WTC11 (cell line): ENCODE measurements at regions not wholly inside any gene's neighbourhood (a gene's known extent, or its start where the extent isn't known, plus 50 kb on each side); places are given as distances from the start of the nearest gene placed in this dataset.

Source experiments
- ATAC-seq: fragments of 200-7000 bp; cut with Tn5 transposase; 2 replicates; pipeline ENCODE4 v1.10.0; 2021; ENCODE audit warnings: mild to moderate bottlenecking, moderate library complexity
- CTCF ChIA-PET: fragments of 300-600 bp; sonication (Branson Sonifier 250); formaldehyde crosslinking; loops from one replicate; lab custom pipeline; 2021; ENCODE audit warnings: antibody characterized with exemption; lab: Charles Lee
- POLR2A ChIA-PET: fragments of 350-600 bp; sonication (Branson Sonifier 250); formaldehyde crosslinking; loops from one replicate; lab custom pipeline; 2021; ENCODE audit warnings: antibody characterized with exemption; lab: Charles Lee
- DNase-seq: peaks from one replicate; pipeline ENCODE4 v3.0.0; 2021; ENCODE audit warnings: low spot score
- H3K27ac Mint-ChIP-seq: 2 replicates; pipeline ENCODE4 v1.8.0; 2021; ENCODE audit warnings: mixed read lengths
- H3K27me3 Mint-ChIP-seq: 2 replicates; pipeline ENCODE4 v1.8.0; 2021; ENCODE audit warnings: low read depth, mild to moderate bottlenecking, moderate library complexity, mixed read lengths
- H3K36me3 Mint-ChIP-seq: 2 replicates; pipeline ENCODE4 v1.8.0; 2021; ENCODE audit warnings: mixed read lengths
- H3K4me1 Mint-ChIP-seq: 2 replicates; pipeline ENCODE4 v1.8.0; 2022; ENCODE audit warnings: mixed read lengths
- H3K4me3 Mint-ChIP-seq: 2 replicates; pipeline ENCODE4 v1.8.0; 2021; ENCODE audit warnings: mild to moderate bottlenecking, moderate library complexity, mixed read lengths
- H3K9me3 Mint-ChIP-seq: 2 replicates; pipeline ENCODE4 v1.8.0; 2021; ENCODE audit warnings: mixed read lengths
- ATF1 ChIP-seq: sonication (generic); formaldehyde crosslinking; IDR thresholded peaks from 2 replicates; pipeline ENCODE4 v1.8.1; 2023; ENCODE audit warnings: mild to moderate bottlenecking, moderate library complexity, missing genetic modification reagents
- EMX1 ChIP-seq: fragments of 250-450 bp; sonication (Bioruptor Pico); IDR thresholded peaks from 2 replicates; pipeline ENCODE4 v1.8.0; 2021; ENCODE audit warnings: mild to moderate bottlenecking
- ESRRA ChIP-seq: sonication (generic); formaldehyde crosslinking; IDR thresholded peaks from 2 replicates; pipeline ENCODE4 v1.8.1; 2022; ENCODE audit warnings: mild to moderate bottlenecking, missing genetic modification reagents, borderline replicate concordance
- FOXK1 ChIP-seq: sonication (generic); formaldehyde crosslinking; IDR thresholded peaks from 2 replicates; pipeline ENCODE4 v1.8.0; 2022; ENCODE audit warnings: mild to moderate bottlenecking, moderate library complexity, missing genetic modification reagents
- GABPB1 ChIP-seq: sonication (generic); formaldehyde crosslinking; IDR thresholded peaks from 2 replicates; pipeline ENCODE4 v1.8.1; 2023; ENCODE audit warnings: mild to moderate bottlenecking, missing genetic modification reagents
- NFE2L1 ChIP-seq: sonication (generic); formaldehyde crosslinking; IDR thresholded peaks from 2 replicates; pipeline ENCODE4 v1.8.1; 2023; ENCODE audit warnings: missing genetic modification reagents
- NR1H2 ChIP-seq: sonication (generic); formaldehyde crosslinking; IDR thresholded peaks from 2 replicates; pipeline ENCODE4 v1.9.0; 2021; ENCODE audit warnings: mild to moderate bottlenecking, moderate library complexity, missing genetic modification reagents
- PRRX2 ChIP-seq: fragments of 250-450 bp; sonication (Bioruptor Pico); IDR thresholded peaks from 2 replicates; pipeline ENCODE4 v1.8.0; 2021; ENCODE audit warnings: mild to moderate bottlenecking
- SP1 ChIP-seq: sonication (generic); formaldehyde crosslinking; conservative IDR thresholded peaks from 2 replicates; pipeline ENCODE4 v1.8.1; 2022; ENCODE audit warnings: missing genetic modification reagents
- TEAD1 ChIP-seq: sonication (generic); formaldehyde crosslinking; IDR thresholded peaks from 2 replicates; pipeline ENCODE4 v1.8.0; 2022; ENCODE audit warnings: mild to moderate bottlenecking, missing genetic modification reagents
- TEAD4 ChIP-seq: sonication (generic); formaldehyde crosslinking; IDR thresholded peaks from 2 replicates; pipeline ENCODE4 v1.8.0; 2022; ENCODE audit warnings: mild to moderate bottlenecking, missing genetic modification reagents
- TP53 ChIP-seq: sonication (generic); formaldehyde crosslinking; IDR thresholded peaks from 2 replicates; pipeline ENCODE4 v1.8.1; 2023; ENCODE audit warnings: mild to moderate bottlenecking, missing genetic modification reagents
- ZNF219 ChIP-seq: sonication (generic); formaldehyde crosslinking; IDR thresholded peaks from 2 replicates; pipeline ENCODE4 v1.8.0; 2023; ENCODE audit warnings: missing genetic modification reagents, mild to moderate bottlenecking, borderline replicate concordance
- ZNF232 ChIP-seq: sonication (generic); formaldehyde crosslinking; IDR thresholded peaks from 2 replicates; pipeline ENCODE4 v1.8.0; 2022; ENCODE audit warnings: mild to moderate bottlenecking, missing genetic modification reagents
- ZNF317 ChIP-seq: sonication (generic); formaldehyde crosslinking; IDR thresholded peaks from 2 replicates; pipeline ENCODE4 v1.8.1; 2023; ENCODE audit warnings: low read depth, mild to moderate bottlenecking, moderate library complexity, missing genetic modification reagents, borderline replicate concordance
- ZNF423 ChIP-seq: fragments of 250-450 bp; sonication (Bioruptor Pico); IDR thresholded peaks from 2 replicates; pipeline ENCODE4 v2.1.2; 2022; ENCODE audit warnings: mild to moderate bottlenecking, moderate library complexity
- TF ChIP-seq, protein P1 (sequence below): sonication (generic); formaldehyde crosslinking; IDR thresholded peaks from 2 replicates; pipeline ENCODE4 v1.8.0; 2022; ENCODE audit warnings: mild to moderate bottlenecking, missing genetic modification reagents
- TF ChIP-seq, protein P2 (sequence below): fragments of 200-600 bp; IDR thresholded peaks from 2 replicates; pipeline ENCODE4 v1.8.0; 2022; ENCODE audit warnings: antibody characterized with exemption
- TF ChIP-seq, protein P3 (sequence below): fragments of 250-450 bp; sonication (Bioruptor Pico); IDR thresholded peaks from 2 replicates; pipeline ENCODE4 v1.9.0; 2021; ENCODE audit warnings: moderate library complexity, mild to moderate bottlenecking, inconsistent platforms, borderline replicate concordance
- TF ChIP-seq, protein P4 (sequence below): fragments of 250-450 bp; sonication (Bioruptor Pico); IDR thresholded peaks from 2 replicates; pipeline ENCODE4 v1.8.0; 2021; ENCODE audit warnings: mild to moderate bottlenecking
- TF ChIP-seq, protein P5 (sequence below): sonication (generic); formaldehyde crosslinking; IDR thresholded peaks from 2 replicates; pipeline ENCODE4 v1.8.0; 2022; ENCODE audit warnings: mild to moderate bottlenecking, missing genetic modification reagents
- TF ChIP-seq, protein P6 (sequence below): sonication (generic); formaldehyde crosslinking; IDR thresholded peaks from 2 replicates; pipeline ENCODE4 v1.8.1; 2023; ENCODE audit warnings: mild to moderate bottlenecking, missing genetic modification reagents
- TF ChIP-seq, protein P7 (sequence below): sonication (generic); formaldehyde crosslinking; IDR thresholded peaks from 2 replicates; pipeline ENCODE4 v1.8.1; 2022; ENCODE audit warnings: low read depth, mild to moderate bottlenecking, moderate library complexity, missing genetic modification reagents, borderline replicate concordance

DNA sequence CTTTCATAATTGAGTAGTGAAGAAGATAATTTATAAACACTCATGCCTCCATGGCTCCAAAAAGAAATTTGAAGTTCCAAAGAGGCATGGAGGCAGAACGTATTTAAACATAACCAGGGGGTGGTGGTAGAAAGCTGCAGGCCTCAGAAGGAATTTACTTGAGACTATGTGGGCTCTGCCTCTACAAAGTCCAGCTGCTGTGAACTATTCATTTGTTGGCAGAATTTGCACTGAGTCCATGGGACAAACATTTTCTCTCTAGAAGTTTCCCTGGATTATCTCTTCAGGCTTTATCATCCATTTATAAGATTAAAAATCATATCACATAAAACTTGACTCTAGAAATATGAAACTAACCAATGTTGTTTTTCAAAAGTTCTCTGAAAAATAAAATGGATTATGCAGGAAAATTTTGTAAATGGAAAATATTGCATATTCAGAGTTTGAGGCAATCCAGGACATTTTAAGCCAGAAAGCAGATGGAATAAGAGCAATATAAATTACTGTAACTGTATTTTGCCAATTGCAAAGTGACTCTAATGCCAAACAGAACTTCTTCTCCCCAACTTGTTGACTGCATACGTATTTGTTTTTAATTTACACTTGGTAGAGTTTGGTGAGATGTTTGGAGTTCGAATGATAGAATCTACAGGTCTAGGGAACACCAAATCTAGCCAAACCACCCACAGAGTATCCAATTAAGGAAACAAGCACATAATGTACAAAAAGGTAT, 258.2 kb downstream of the ENC1 start (continued):
- TF ChIP-seq, protein P1, sequence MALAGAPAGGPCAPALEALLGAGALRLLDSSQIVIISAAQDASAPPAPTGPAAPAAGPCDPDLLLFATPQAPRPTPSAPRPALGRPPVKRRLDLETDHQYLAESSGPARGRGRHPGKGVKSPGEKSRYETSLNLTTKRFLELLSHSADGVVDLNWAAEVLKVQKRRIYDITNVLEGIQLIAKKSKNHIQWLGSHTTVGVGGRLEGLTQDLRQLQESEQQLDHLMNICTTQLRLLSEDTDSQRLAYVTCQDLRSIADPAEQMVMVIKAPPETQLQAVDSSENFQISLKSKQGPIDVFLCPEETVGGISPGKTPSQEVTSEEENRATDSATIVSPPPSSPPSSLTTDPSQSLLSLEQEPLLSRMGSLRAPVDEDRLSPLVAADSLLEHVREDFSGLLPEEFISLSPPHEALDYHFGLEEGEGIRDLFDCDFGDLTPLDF = no peak
- TF ChIP-seq, protein P2, sequence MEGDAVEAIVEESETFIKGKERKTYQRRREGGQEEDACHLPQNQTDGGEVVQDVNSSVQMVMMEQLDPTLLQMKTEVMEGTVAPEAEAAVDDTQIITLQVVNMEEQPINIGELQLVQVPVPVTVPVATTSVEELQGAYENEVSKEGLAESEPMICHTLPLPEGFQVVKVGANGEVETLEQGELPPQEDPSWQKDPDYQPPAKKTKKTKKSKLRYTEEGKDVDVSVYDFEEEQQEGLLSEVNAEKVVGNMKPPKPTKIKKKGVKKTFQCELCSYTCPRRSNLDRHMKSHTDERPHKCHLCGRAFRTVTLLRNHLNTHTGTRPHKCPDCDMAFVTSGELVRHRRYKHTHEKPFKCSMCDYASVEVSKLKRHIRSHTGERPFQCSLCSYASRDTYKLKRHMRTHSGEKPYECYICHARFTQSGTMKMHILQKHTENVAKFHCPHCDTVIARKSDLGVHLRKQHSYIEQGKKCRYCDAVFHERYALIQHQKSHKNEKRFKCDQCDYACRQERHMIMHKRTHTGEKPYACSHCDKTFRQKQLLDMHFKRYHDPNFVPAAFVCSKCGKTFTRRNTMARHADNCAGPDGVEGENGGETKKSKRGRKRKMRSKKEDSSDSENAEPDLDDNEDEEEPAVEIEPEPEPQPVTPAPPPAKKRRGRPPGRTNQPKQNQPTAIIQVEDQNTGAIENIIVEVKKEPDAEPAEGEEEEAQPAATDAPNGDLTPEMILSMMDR = no peak
- no peak for TF ChIP-seq TP53 (CRISPR knock-in tag)
- TF ChIP-seq TEAD1 (CRISPR knock-in tag) = no peak
- no peak for TF ChIP-seq ZNF232 (CRISPR knock-in tag)
- TF ChIP-seq, protein P3, sequence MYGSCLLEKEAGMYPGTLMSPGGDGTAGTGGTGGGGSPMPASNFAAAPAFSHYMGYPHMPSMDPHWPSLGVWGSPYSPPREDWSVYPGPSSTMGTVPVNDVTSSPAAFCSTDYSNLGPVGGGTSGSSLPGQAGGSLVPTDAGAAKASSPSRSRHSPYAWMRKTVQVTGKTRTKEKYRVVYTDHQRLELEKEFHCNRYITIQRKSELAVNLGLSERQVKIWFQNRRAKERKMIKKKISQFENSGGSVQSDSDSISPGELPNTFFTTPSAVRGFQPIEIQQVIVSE (CRISPR knock-in tag) = no peak
- TF ChIP-seq, protein P4, sequence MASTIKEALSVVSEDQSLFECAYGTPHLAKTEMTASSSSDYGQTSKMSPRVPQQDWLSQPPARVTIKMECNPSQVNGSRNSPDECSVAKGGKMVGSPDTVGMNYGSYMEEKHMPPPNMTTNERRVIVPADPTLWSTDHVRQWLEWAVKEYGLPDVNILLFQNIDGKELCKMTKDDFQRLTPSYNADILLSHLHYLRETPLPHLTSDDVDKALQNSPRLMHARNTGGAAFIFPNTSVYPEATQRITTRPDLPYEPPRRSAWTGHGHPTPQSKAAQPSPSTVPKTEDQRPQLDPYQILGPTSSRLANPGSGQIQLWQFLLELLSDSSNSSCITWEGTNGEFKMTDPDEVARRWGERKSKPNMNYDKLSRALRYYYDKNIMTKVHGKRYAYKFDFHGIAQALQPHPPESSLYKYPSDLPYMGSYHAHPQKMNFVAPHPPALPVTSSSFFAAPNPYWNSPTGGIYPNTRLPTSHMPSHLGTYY (CRISPR knock-in tag) = no peak

DNA sequence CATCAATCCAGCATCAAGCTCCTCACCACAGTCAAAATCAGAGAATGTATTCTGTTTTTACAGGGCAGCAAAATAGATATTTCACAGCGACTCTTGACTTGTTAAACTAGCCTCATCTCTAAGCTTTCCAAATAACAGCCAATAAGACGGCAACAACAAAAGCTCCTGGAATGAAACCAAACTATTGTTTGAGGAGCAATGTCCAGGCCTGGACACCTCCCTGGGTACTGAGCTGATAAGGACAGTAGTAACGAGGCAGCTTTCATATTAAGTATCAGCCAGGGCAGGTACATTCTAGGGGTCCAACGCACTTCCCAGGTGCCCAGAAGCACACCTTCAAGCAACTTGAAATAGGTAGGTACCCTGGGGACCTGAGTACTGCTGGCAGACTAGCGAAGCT, 260.3 kb downstream of the ENC1 start:
- DNase-seq = no peak
- no peaks in the 10 kb centered on the region for H3K36me3 Mint-ChIP-seq
- CTCF ChIA-PET = no interaction called here
- no peaks in the 10 kb centered on the region for H3K9me3 Mint-ChIP-seq
- no peak overlapping the region for H3K27ac Mint-ChIP-seq
- H3K27me3 Mint-ChIP-seq = no peaks in the 10 kb centered on the region
- H3K4me3 Mint-ChIP-seq = no peak overlapping the region
- no peak for ATAC-seq
- POLR2A ChIA-PET = no interaction called here
- peaks cover 16% of the 10 kb centered on the region; the same call in 1 of the 2 replicates for H3K4me1 Mint-ChIP-seq
- TF ChIP-seq SP1 (CRISPR knock-in tag) (no peak), ATF1 (CRISPR knock-in tag) (no peak), FOXK1 (CRISPR knock-in tag) (no peak)
- TF ChIP-seq, protein P3 (CRISPR knock-in tag) = no peak
- TF ChIP-seq, protein P4 (CRISPR knock-in tag) = no peak

DNA sequence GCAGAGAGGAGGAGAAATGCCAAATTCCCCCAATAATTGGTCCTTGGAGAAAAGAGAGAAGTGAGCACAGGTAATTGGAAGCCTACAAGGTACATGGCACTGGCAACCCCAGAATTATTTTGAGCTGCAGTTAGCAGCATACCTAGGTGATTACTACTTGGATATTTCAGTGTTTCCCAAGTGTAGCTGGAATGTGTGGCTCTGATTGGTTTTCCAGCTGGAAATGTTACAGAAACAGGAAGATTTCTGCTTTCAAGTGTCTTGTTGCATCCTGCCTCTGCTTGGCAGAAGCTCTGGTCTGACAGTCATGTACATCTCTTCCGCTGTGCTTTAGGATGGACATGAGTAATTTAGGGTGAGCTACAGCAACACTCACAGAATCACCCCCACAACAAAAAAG, 262.1 kb downstream of the ENC1 start:
- H3K4me3 Mint-ChIP-seq = no peak overlapping the region
- ChIA-PET CTCF (no interaction called here), POLR2A (no interaction called here)
- H3K27ac Mint-ChIP-seq = no peak overlapping the region
- no peaks in the 10 kb centered on the region for H3K9me3 Mint-ChIP-seq
- no peaks in the 10 kb centered on the region for H3K27me3 Mint-ChIP-seq
- H3K4me1 Mint-ChIP-seq = peaks cover 7% of the 10 kb centered on the region; the same call in 1 of the 2 replicates
- no peak for ATAC-seq
- no peaks in the 10 kb centered on the region for H3K36me3 Mint-ChIP-seq
- no peak for DNase-seq
- TF ChIP-seq, protein P5, sequence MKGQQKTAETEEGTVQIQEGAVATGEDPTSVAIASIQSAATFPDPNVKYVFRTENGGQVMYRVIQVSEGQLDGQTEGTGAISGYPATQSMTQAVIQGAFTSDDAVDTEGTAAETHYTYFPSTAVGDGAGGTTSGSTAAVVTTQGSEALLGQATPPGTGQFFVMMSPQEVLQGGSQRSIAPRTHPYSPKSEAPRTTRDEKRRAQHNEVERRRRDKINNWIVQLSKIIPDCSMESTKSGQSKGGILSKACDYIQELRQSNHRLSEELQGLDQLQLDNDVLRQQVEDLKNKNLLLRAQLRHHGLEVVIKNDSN = no peak
- TF ChIP-seq TEAD4 (no peak), NR1H2 (CRISPR knock-in tag) (no peak), EMX1 (CRISPR knock-in tag) (no peak), ZNF219 (no peak), GABPB1 (CRISPR knock-in tag) (no peak), ESRRA (CRISPR knock-in tag) (no peak), ZNF423 (CRISPR knock-in tag) (no peak), ZNF317 (CRISPR knock-in tag) (no peak), NFE2L1 (CRISPR knock-in tag) (no peak), PRRX2 (CRISPR knock-in tag) (no peak)
- TF ChIP-seq, protein P6, sequence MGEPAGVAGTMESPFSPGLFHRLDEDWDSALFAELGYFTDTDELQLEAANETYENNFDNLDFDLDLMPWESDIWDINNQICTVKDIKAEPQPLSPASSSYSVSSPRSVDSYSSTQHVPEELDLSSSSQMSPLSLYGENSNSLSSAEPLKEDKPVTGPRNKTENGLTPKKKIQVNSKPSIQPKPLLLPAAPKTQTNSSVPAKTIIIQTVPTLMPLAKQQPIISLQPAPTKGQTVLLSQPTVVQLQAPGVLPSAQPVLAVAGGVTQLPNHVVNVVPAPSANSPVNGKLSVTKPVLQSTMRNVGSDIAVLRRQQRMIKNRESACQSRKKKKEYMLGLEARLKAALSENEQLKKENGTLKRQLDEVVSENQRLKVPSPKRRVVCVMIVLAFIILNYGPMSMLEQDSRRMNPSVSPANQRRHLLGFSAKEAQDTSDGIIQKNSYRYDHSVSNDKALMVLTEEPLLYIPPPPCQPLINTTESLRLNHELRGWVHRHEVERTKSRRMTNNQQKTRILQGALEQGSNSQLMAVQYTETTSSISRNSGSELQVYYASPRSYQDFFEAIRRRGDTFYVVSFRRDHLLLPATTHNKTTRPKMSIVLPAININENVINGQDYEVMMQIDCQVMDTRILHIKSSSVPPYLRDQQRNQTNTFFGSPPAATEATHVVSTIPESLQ (CRISPR knock-in tag) = no peak
- TF ChIP-seq, protein P7, sequence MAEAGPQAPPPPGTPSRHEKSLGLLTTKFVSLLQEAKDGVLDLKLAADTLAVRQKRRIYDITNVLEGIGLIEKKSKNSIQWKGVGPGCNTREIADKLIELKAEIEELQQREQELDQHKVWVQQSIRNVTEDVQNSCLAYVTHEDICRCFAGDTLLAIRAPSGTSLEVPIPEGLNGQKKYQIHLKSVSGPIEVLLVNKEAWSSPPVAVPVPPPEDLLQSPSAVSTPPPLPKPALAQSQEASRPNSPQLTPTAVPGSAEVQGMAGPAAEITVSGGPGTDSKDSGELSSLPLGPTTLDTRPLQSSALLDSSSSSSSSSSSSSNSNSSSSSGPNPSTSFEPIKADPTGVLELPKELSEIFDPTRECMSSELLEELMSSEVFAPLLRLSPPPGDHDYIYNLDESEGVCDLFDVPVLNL (CRISPR knock-in tag) = no peak
